Testis (tissue), 2 donors: ENCODE measurements at regions not wholly inside any gene's neighbourhood (a gene's known extent, or its start where the extent isn't known, plus 50 kb on each side); places are given as distances from the start of the nearest gene placed in this dataset.

Experiments used
- DNase-seq: peaks from one replicate; pipeline ENCODE4 v3.0.0-alpha.2; 2019
- H3K27ac ChIP-seq, 2 donors: fragments of 200-600 bp; sonication (generic); one replicate each; pipeline ENCODE4 v1.5.1; 2019
- H3K27me3 ChIP-seq: fragments of 200-600 bp; sonication (generic); one replicate; pipeline ENCODE4 v1.5.1; 2019
- H3K36me3 ChIP-seq: fragments of 200-600 bp; sonication (generic); one replicate; pipeline ENCODE4 v1.5.1; 2017; ENCODE audit warnings: low read depth; ENCODE audit errors: missing control alignments
- H3K4me1 ChIP-seq: fragments of 200-600 bp; sonication (generic); one replicate; pipeline ENCODE4 v1.5.1; 2019
- H3K4me3 ChIP-seq, 2 donors: fragments of 200-600 bp; sonication (generic); one replicate each; pipeline ENCODE4 v1.5.1; 2017 to 2019
- H3K9me3 ChIP-seq: fragments of 200-600 bp; sonication (generic); one replicate; pipeline ENCODE4 v1.5.1; 2017
- CTCF ChIP-seq, 3 experiments: fragments of 450-650 bp in 2 of 3; fragments of 200-600 bp in 1 of 3; sonication (generic) in 1 of 3; IDR thresholded peaks; one replicate each; pipeline ENCODE4 v1.5.1; 2016 to 2019; ENCODE audit warnings: antibody characterized with exemption in 3 of 3, mild to moderate bottlenecking in 2 of 3, moderate library complexity in 1 of 3
- POLR2A ChIP-seq: fragments of 450-650 bp; IDR thresholded peaks from one replicate; pipeline ENCODE4 v1.6.1; 2017; ENCODE audit warnings: antibody characterized with exemption, mild to moderate bottlenecking, moderate library complexity
- WGBS, 2 donors: methylation state at CpG; one replicate each; pipeline ENCODE4 v1.1.5; 2018; 5-methylcytosine and 5-hydroxymethylcytosine counted together
- intact Hi-C: fragments of 100-400 bp; cut with DNase I; formaldehyde crosslinking; loops from one replicate; pipeline ENCODE4 v1.15.1; 2023; ENCODE audit warnings: low total_unique reads

GRCh38 chr6:153644000-153644399 lies 395.0 kb upstream of the OPRM1 start:
- H3K4me1 ChIP-seq, result no peaks in the 10 kb centered on the region
- no peaks in the 10 kb centered on the region for H3K36me3 ChIP-seq
- intact Hi-C loops, result no loop called here
- 94 to 100% methylated on average over 1 of the region's 1 CpG for whole genome bisulfite sequencing, 2 donors
- H3K4me3 ChIP-seq, result no peak overlapping the region
- no peaks in the 10 kb centered on the region for H3K27me3 ChIP-seq
- H3K27ac ChIP-seq, result no peak overlapping the region
- DNase-seq, result no peak
- TF ChIP-seq CTCF (IDR thresholded peaks at IDR 0.05), result no peak
- no peak for TF ChIP-seq POLR2A
- H3K9me3 ChIP-seq, result no peaks in the 10 kb centered on the region

- DNase-seq, result no peak
- H3K4me3 ChIP-seq, result no peak overlapping the region
- no peaks in the 10 kb centered on the region for H3K36me3 ChIP-seq
- no peak for TF ChIP-seq CTCF (IDR thresholded peaks at IDR 0.05)
- TF ChIP-seq POLR2A, result no peak
- intact Hi-C loops, result no loop called here
- no peaks in the 10 kb centered on the region for H3K9me3 ChIP-seq
- H3K27ac ChIP-seq, result no peak overlapping the region
- no peaks in the 10 kb centered on the region for H3K4me1 ChIP-seq
- no peaks in the 10 kb centered on the region for H3K27me3 ChIP-seq
Observed at GRCh38 chr6:153634416-153634815, 404.6 kb upstream of the OPRM1 start.

- Histone ChIP-seq H3K27ac (no peak overlapping the region), H3K36me3 (no peaks in the 10 kb centered on the region), H3K4me1 (no peaks in the 10 kb centered on the region), H3K9me3 (no peaks in the 10 kb centered on the region), H3K27me3 (no peaks in the 10 kb centered on the region), H3K4me3 (no peak overlapping the region)
- TF ChIP-seq POLR2A (no peak), CTCF (IDR thresholded peaks at IDR 0.05) (no peak)
- intact Hi-C loops, result no loop called here
- DNase-seq, result peak; percentile 83
- WGBS, 2 donors, result 10 to 26% methylated on average over 3 of the region's 3 CpGs
Observed at GRCh38 chr6:153625089-153625488, 414.0 kb upstream of the OPRM1 start.

GRCh38 chr6:153624528-153624927 lies 414.5 kb upstream of the OPRM1 start:
- Histone ChIP-seq H3K4me1 (no peaks in the 10 kb centered on the region), H3K27ac (no peak overlapping the region), H3K9me3 (no peaks in the 10 kb centered on the region), H3K36me3 (no peaks in the 10 kb centered on the region), H3K27me3 (no peaks in the 10 kb centered on the region), H3K4me3 (no peak overlapping the region)
- WGBS, 2 donors, result 97 to 100% methylated on average over 1 of the region's 1 CpG
- no peak for DNase-seq
- intact Hi-C loops, result no loop called here
- no peak for TF ChIP-seq CTCF (IDR thresholded peaks at IDR 0.05)
- no peak for TF ChIP-seq POLR2A

GRCh38 chr6:153623496-153623895 lies 415.5 kb upstream of the OPRM1 start:
- Histone ChIP-seq H3K27me3 (no peaks in the 10 kb centered on the region), H3K4me3 (no peak overlapping the region), H3K27ac (no peak overlapping the region), H3K36me3 (no peaks in the 10 kb centered on the region), H3K4me1 (no peaks in the 10 kb centered on the region), H3K9me3 (no peaks in the 10 kb centered on the region)
- no peak for DNase-seq
- intact Hi-C loops, result no loop called here
- 66 to 77% methylated on average over 2 of the region's 2 CpGs for WGBS, 2 donors
- TF ChIP-seq POLR2A (no peak), CTCF (IDR thresholded peaks at IDR 0.05) (no peak)
